ENCODE measurements at regions not wholly inside any gene's neighbourhood (a gene's known extent, or its start where the extent isn't known, plus 50 kb on each side); places are given as distances from the start of the nearest gene placed in this dataset.

- no peak for DNase-seq
Observed at GRCh38 chr12:115451151-115451779, 767.3 kb upstream of the TBX3 start.

GRCh38 chr12:115450710-115451109 lies 766.7 kb upstream of the TBX3 start:
- no peak for DNase-seq

- DNase-seq: no peak
Observed at GRCh38 chr12:115450017-115450416, 766.0 kb upstream of the TBX3 start.

DNA sequence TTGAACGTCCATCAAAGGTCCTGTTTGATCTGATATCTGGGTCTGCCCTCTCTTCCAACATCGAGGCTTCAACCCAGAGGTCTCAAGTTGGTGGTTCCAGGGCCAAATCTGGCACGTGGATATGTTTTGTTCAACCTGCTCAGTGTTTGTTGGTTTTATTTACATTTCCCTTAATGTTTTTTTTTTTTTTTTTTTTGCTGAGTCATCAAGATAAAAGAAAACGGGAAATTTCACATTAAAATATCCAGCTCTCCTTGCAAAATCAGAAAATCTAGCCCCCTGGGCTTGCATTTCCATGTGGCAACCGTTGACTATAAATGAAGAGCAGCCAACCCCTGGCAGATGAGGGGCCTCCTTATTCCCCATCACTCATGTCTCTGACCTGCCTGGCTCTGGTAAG lies 765.6 kb upstream of the TBX3 start:
- no peak for DNase-seq

- no peak for DNase-seq
Observed at GRCh38 chr12:115444346-115444745, 760.4 kb upstream of the TBX3 start.

- no peak for DNase-seq
Observed at GRCh38 chr12:115443351-115443938, 759.5 kb upstream of the TBX3 start.

DNA sequence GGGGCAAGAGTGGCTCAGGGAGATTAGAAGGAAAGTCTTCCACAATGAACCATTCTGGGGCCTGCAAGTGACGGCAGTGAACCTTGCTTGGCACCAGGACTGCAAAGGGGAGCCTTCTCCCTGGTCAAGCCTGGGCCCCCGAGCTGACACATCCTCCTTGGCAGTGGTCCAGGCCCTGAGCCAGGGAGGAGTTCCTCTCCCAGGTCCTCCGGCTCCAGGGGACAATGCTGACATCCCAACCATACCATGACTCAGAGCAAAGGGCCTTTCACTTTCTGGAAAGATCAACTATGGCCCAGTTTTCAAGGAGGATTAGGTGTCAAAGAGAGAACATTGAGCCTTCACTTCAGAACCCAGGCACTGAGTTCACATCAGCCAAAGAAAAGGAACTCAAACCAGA lies 756.5 kb upstream of the TBX3 start:
- no peak for DNase-seq

GRCh38 chr12:115439008-115439601 lies 755.1 kb upstream of the TBX3 start:
- no peak for DNase-seq

DNA sequence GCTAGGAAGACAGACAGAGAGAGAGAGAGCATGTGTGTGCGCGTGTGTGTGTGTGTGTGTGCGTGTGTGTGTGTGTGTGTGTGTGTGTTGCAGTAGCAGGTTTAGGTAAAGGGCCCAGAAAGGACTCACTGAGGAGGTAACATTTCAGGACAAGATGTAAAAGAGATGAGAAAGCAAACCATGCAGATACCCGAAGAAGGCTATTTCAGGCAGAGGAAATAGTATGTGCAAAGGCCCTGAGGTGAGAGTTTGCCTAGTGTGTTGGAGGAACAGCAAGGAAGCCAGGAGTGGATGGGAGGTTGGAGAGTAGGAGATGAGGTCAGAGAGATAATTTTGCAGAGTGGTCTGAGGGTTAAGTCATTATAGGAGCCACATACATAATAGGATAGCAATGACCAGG lies 754.3 kb upstream of the TBX3 start:
- DNase-seq: no peak

DNA sequence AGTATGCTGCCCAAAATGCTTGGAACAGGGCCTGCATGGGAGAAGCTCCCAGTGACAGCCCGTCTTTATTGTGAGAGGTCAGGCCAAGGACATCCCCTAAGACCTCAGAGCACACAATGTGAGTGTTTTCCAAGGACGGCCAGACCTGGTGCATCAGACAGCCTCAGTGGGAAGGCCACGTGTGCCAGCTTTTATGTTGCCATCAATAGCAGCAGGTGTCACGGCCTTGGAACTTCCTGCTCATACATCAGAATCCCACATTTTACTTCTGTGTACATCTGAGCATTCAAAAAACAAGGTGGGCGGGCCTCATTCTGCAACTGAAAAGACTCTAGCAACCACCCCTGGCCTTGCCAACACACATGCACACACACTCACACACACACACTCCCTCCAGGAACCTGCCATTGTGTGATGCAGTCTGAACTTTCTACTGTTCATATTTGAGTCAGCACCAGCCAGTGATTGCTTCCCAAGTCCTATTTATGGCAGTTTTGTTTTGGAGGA lies 753.1 kb upstream of the TBX3 start:
- no peak for DNase-seq

DNA sequence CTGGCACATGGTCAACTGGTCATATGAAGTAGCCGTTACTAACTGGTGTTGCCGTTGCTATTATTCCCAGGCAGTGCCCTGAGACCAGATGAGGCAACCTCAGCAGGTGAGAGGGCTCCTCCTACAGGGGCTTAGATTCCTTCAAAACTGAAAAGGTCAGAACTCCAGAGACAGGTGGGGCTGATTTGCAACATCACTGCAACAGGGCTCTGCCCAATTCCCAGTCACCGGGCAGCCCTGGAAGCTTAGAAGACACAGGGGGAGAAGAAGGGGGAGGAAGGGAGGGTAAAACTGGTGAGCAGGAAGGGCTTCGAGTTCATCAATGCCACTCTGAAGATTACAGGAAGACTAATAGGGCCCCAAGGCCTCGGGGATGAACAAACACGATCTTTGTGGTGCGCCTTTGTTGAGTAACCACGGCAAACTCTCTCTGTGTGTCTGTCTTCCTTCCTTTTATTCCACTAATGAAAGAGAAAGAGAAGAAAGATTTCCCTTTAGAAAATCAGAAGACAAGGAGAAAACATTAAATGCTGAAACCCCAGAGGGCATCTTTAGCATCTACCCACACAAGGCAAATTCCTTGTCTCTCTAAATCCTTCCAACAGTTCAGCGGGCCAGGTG lies 749.1 kb upstream of the TBX3 start:
- no peak for DNase-seq

- no peak for DNase-seq
Observed at GRCh38 chr12:115430636-115431035, 746.7 kb upstream of the TBX3 start.

DNA sequence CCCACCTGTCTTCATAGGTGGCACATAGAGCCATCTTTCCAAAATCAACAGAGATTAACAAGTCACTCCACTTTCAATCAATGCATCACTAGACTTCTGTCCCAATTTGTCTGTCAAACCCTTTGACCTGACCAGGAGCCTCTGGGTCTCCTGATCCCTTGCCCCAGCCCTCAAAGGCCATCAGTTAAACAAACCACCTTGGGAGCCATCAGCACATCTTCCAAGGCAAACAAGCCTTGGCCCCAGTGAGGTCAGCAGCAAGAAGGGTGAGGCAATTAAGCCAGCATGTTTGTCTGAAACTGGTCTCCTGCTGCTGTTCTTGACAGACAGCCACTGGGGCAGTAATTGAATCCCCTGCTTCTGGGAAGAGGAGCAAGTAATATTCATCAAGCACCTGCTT lies 742.8 kb upstream of the TBX3 start:
- DNase-seq: no peak

- DNase-seq: no peak
Observed at GRCh38 chr12:115424003-115424402, 740.0 kb upstream of the TBX3 start.

- no peak for DNase-seq
Observed at GRCh38 chr12:115423546-115423987, 739.6 kb upstream of the TBX3 start.

GRCh38 chr12:115422845-115423545 lies 739.0 kb upstream of the TBX3 start:
- DNase-seq: no peak

GRCh38 chr12:115421796-115422709 lies 738.1 kb upstream of the TBX3 start:
- DNase-seq: no peak

GRCh38 chr12:115421350-115421749 lies 737.4 kb upstream of the TBX3 start:
- DNase-seq: no peak

DNA sequence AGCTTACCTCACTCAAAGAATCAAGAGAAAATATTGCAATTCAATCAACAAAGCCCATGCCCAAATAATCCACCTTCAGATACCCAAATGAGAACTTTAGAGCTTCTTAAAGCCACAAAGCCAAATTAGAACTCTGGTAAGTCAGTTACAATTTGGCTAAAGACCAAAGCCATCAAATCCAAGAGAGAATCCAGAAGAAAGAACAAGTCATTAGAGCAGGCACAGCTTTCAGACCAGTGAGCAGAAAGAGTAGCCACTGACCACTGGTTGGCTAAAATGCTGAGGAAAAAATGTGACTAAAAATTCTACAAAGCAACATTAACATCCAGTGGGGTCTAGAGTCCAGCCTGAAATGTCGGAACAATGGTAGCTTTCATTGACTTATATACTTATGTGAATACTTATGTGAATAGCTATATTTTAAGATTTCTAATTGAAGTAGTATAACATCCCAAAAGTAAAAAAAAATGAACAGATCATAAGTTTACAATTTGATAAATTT lies 735.2 kb upstream of the TBX3 start:
- no peak for DNase-seq

DNA sequence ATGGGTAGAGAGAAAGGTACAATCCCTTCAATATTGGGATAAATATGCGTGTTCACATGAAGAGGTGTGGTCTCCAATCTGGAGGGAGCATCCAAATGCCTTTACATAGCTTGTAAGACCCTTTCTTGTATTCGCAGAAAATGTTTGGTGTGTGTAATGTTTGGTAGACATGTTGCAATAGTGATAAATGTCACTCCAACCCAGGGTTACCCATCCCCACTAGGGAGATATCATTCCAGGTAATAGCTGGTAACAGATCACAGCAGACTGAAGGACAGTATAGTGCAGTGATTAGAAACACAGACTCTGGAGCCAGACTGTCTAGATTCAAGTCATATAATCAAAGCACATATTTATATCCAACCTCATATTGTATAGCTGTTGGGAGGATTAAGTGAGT lies 733.6 kb upstream of the TBX3 start:
- DNase-seq: no peak

DNA sequence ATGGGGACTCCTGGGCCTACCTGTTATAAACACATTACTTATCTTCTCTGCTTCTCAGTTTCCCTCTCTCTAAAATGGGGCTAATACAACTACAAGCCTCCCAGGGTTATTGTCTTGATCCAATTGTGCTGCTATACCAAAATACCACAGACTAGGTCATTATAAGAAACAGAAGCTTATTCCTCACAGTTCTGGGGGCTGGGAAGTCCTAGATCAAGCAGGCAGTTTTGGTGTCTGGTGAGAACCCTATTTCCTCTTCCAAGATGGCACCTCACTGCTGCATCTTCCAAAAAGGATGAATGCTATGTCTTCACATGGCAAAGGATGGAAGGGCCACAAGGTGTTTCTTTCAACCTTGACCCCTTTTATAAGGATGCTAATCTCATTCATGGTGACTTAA lies 732.9 kb upstream of the TBX3 start:
- DNase-seq: no peak

- DNase-seq: no peak
Observed at GRCh38 chr12:115413626-115414025, 729.7 kb upstream of the TBX3 start.
